CD4-positive, alpha-beta T cell treated with Interleukin-6 for 4 hours (primary cell): ENCODE measurements at regions not wholly inside any gene's neighbourhood (a gene's known extent, or its start where the extent isn't known, plus 50 kb on each side); places are given as distances from the start of the nearest gene placed in this dataset.
"Not testable (repeated sequence)": the region's sequence is repeated elsewhere in the genome, so short reads cannot be mapped to it uniquely, and the experiment has no call there.

Source experiments
- DNase-seq: peaks from one replicate; pipeline ENCODE4 v3.0.0-alpha.2; 2020; ENCODE audit warnings: mixed read lengths

DNA sequence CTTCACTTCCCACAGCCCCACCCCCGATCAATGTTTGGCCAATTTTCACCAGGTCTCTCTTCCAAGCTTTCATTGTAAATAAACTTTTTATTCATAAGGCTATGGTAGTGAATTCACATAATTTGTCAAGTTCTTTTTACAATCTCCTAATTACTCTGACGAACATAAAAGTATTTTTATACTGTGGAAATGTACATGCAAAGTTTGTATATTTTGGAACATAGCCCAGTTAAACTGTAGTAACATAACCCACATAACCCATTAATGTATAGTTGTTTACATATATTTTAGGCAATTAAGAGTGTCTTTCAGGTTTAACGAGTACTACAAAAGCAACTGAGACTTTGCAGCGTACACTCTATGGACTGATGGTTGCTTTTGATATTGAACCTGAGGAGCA lies 228.3 kb upstream of the ERBB4 start:
- DNase-seq: no peak

DNA sequence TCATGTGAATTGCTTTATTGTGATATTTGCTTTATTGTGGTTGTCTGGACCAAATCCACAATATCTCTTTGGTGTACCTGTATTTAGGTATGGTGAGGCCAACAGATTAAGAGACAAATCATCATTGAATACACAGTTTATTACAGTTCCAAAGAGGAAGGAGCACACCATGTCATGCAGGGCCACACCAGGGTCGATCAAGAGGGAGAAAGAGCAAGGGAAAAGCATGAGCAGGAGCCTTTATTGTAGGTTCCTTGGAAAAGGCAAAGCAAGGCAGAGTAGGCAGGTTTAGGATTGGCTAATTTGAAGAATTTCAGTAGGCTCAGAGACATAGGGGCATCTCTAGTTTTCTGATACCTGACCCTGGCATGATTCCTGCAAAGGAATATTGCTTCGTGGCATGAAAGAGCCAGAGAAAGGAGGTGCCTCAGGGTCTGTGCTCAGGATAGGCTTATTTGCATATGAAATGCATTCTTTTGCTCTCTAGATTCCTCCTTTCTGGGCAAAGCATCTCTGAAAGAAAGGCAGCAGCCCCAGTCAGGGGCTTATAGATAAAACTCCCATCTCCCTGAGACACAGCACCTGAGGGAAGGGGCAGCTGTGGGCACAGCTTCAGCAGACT lies 214.2 kb upstream of the ERBB4 start:
- no peak for DNase-seq

DNA sequence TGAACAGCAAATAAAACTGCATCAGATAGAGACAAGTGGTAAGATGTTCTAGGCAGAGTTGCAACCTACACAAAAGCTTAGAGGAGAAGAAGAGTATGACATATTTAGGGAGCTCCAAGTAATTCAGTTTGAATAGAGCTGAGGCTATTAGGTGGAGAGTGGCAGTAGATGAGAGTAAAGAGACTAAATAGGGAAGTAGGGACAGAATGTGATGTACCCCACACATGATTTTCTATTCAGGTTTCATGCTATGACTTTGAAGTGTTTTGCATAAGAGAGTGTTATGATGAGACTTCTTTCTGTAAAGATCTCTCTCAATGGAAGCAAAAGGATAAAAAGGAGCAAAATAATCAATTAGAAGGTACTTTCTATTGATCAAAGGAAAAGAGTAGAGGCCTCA lies 206.8 kb upstream of the ERBB4 start:
- DNase-seq: no peak

DNA sequence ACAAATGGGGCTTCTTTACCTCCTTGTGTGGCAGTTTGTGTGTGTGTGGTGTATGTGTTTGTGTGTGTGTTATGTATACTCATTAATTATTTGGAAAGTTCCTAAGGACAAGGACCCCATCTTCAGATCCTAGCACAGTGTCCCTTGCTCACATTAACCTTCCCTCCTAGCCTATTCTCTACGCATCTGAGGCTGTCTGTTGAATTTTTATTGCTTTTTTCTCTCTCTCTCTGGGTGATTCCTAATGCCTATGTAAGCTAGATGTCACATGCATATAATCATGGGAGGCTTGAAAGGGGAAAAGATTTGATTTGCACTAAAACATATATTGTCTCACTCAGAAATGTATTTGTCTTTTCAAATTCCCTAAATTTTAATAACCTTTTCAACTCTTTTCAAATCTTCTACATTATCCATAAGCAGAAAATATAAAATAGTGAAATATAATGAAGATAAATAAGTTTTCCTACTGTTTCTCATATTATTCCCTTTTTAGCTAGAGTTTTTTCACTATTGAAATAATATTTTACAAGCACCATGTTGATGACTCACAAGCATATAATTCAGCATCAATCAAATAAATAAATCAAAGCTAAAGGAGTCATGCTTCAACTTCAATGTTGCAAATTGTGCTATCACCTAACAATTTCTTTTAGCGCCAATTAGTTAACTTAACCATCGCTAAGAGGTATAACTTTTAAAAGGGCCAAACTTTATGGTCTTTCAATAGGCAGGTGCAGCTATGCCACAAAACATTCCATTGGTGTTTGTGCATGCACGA lies 199.0 kb upstream of the ERBB4 start:
- DNase-seq: no peak

DNA sequence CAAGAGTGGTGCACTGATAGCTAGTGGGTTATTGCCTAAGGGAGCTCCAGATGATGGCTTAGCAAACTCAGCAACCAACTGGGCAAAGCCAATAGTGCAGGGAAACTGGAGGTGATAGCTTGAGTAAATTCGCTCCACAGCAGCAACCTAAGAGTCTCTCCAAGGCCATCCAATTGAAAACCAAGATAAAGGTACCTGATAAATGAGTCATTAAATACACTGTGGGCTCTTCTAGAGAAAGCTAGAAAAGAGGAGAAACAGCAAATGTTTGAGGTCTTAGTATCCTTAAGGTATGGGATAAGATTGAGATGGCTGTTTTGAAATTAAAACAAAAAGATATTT lies 197.8 kb upstream of the ERBB4 start:
- no peak for DNase-seq

DNA sequence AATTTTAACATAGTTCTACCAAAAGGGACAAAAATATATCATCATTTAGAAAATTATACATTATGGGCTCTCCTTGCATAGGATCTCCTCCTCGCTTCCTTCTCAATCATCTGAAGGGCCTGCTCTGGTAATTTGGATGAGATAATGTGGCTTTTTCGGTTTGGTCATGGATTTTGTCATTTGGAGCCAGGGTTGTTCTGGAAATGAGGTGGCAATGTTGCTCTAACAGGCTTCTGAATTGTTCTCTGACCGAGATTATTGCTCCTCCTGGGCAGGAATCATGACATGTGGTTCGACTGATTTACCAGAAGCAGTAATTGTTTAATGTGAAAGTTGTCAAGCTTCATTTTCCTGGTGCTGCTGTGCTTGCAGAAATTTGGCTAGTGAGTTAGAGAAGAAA lies 194.7 kb upstream of the ERBB4 start:
- DNase-seq: no peak

DNA sequence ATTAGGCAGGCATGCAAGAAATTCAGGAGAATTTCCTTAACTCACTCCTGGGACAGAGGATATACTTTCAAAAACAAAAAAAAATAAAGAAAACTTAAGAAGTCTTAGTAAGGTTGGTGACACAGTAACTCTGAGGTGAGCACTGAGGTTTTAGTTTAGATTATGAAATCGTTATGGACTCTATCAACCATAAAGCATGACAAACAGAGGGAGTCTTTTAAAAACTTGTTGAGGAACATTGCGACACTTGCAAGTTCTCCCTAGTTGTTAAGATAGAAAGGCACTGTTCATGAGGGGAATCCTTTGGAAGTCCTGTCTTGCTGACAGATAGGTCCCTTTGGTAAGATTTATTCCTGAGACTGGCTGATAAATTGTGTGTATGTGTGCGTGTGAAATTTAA lies 194.3 kb upstream of the ERBB4 start:
- no peak for DNase-seq

DNA sequence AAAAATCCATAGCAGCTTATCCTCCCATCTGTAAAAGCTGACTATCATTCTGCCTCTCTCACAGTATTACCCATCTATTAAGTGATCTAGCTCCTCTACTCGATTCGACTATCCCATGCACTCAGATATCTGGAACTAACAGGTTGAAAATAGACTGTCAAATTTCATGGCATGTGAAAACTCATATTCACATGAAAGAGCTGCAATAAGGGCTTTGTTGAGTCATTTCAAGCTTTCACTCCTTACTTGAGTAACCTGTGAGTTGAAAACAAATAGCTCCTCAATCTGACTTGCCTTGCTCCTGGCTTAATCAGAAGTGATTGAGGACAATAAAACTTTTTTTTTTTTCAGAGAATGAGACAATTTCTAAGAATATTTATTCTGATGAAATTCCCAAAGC lies 192.4 kb upstream of the ERBB4 start:
- DNase-seq: no peak

DNA sequence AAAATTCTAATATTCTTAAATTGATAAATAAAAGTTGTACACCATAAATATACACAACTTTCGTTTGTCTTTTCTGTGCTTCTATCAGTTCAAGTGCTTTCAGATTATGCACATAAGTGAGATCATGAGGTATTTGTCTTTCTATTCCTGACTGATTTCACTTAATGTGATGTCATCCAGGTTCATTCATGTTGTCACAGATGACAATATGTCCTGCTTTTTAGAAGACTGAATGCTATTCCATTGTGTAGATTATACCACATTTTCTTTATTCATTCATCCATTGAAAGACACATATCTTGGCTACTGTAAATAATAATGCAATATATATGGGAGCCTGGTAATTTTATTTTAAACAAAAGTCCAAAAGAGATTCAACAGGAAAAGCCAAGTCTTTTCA lies 190.1 kb upstream of the ERBB4 start:
- DNase-seq: no peak

DNA sequence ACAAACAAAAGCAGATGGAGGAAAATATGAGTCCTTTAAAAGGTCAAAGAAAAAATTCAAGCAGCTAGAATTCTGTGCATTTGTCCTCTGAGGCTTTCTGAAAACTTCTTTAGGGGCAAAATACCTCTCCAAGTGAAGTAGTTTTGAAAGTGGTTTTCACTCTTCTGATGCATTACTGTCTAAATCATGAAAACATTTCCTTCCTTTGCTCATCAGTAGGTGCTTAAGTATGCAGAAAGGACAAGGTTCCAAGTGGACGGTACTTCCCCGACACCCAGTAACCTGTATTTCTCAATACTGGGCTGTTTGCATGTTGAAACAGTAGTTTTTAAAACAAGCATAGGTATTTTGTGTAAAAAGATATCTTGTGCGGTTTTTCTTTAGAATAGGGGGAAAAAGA lies 189.1 kb upstream of the ERBB4 start:
- no peak for DNase-seq

DNA sequence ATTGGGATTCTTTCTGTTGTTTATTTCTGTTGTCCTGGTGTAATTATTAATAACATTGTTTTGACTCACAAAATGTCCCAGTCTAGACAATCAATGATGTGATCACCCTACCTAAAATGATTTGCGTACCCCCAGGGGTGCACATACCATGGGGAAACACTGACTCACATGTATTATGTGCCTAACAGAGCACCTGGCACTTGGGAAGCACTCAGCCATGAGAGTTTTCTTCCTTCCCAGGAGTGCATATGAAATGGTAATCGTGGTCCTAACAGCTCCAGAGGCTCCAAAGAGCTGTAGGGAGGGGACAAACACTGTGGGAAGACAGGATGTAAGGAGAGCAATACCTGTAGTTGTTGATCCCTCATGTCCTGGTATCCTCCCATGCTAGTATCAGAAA lies 187.8 kb upstream of the ERBB4 start:
- DNase-seq: no peak

DNA sequence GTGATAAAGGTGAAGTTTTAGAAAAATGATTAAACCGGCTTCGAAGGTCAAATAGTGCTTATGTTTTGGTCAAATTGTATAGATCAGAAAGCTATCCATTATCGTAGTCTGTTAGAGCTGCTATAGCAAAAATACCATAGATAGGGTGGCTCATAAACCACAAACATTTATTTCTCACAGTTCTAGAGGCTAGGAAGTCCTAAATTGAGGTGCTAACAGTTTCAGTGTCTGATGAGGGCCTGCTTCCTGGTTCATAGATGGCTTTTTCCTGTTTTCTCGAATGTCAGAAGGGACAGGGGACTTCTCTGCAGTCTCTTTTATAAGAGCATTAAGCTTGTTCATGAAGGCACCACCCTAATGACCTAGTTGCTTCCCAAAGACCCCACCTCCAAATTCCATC lies 186.6 kb upstream of the ERBB4 start:
- DNase-seq: no peak

DNA sequence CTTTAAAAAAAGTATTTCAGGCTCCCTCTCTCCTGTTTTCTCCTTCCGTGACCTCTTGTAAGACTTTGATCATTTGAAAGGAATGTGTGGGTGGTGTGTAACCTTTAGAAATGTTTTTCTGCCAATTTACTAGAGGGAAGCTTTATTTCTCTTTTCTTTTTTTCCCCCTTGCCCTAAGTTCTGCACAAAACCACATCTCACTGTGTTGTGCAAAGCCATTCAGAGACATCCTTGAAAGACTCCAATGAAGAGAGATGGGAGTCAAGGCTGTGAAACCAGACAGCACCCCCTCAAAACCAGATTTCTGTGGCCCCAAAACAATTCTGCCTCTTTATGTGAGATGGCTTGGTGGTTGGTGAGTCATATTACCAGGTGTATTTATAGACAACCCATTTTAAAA lies 184.6 kb upstream of the ERBB4 start:
- DNase-seq: no peak

DNA sequence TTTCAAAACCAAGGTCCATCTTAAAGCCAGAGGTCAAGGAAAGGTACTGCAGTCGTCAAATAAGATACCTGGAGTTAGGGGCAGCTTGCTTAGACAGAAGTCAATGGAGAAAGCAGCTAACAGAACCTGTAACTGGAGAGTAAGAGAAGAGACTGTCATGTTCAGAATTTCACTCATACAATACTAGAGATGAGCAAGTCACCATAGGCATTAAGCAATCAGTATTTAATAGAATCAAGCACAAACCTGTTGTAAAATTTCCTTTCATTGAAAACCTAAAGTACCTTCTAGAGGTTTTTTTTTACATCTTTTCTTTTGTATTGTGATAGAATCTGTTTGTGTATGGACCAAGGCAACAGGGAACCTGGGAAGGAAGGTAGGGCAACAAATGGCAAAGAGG lies 183.4 kb upstream of the ERBB4 start:
- no peak for DNase-seq

DNA sequence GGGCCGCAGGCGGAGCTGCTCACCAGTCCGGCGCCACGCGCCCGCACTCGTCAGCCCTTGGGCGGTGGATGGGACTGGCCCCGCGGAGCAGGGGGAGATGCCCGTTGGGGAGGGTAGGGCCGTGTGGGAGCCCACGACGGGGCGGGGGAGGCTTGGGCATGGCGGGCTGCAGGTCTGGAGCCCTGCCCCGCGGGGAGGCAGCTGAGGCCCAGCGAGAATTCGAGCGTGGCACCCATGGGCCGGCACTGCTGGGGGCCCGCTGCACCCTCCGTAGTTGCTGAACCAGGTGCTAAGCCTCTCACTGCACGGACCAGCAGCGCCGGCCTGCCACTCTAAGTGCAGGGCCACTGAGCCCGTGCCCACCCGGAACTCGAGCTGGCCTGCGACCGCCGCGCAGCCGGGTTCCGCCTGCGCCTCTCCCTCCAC lies 182.4 kb upstream of the ERBB4 start:
- DNase-seq: no peak

DNA sequence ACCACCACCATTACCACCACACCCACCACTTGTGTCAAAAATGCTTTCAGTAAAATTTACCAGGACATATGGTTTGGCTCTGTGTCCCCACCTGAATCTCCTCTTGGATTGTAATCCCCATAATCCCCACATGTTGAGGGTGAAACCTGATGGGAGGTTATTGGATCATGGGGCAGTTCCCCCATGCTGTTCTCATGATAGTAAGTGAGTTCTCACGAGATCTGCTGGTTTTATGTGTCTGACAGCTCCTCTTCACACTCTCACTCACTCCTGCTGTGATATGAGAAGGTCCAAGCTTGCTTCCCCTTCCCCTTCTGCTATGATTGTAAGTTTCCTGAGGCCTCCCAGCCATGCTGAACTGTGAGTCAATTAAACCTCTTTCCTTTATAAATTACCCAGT lies 176.8 kb upstream of the ERBB4 start:
- not testable (repeated sequence) for DNase-seq

DNA sequence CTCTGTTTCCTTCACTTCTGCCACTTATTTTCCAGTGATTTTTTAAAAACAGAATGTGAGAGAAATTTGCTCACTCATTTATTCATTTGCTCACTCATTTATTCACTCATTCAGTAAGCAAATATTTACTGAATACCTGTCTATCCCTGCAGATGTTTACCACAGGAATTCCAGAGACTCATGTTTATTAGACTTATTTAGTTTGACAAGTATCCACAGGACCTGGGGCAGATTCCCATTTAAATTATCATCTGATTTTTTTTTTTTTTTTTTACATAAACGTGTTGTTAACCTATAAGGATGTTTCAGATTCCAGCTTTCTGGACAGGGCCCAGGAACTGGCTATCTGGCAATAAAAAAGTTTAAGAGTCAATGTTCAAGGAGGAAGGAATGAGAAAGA lies 175.1 kb upstream of the ERBB4 start:
- DNase-seq: no peak

DNA sequence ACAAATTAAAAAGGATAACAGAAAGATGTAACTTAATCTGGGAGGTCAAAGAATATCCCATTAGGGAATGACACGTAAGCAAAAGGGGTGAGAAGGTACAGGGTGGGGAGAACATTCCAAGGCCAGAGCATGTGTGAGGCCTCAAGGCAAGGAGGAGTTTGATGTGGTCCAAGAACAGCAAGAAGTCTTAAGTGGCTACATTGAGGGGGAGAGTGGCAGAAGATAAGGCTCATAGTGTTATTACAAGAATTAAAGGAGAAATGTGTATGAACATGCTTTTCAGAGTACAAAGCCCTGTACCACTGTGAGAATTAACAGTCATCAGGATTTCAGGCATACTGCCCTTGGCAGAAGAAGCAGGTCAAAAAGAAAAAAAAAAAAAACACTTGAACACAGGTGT lies 174.4 kb upstream of the ERBB4 start:
- DNase-seq: no peak

DNA sequence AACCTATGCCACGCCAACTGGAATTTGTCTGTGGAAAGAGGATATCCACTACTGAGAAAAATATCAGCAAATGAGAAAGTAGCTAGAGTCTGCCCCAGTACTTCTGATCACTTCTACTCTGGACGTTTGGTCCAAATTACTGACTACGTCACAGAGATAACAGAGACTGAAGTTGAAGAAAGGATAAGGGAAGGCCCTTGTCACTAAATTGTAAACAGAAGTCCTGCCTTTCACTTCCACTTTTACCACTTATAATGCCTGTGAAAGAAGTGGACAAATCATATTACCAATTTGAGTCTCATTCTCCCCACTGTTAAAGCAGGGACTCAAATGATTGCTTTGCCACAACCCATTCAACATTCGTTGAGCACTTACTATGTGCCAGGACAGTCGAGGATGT lies 173.9 kb upstream of the ERBB4 start:
- DNase-seq: no peak

DNA sequence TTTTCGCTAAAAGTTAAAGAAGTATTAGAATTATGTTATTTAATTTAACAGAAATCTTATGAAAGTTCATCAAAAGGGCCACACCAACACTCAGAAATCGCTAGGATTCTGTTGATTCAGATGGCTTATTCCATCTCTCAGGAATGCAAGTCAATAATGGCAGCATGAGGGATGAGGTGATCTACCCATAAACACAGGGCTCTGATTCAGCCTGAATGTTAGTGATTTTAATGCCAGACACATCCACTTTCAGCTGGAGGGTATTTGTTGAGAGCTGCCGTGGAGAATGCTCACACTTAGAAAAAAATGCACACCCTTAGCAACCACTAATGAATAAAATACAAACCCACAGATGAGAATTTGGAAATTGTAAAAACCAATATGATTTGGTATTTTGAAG lies 173.3 kb upstream of the ERBB4 start:
- no peak for DNase-seq

DNA sequence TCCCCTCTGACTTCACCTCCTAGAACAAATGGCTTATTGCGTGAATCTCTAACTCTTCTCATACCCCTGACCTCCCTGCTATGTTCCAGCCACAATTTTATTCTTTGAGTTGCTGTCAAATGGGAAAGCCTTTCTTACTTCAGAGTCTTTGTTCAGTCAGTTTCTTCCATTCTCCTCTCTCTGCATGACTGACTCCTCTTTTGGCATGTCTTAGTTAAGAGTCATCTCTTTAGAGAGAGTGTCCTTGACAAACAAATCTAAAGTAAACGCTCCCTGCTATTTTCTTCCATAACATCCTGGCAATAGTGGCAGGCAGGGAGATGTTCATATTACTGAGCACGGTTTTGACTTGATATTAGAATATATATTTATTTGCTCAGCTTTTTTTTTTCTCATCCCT lies 170.7 kb upstream of the ERBB4 start:
- DNase-seq: no peak

DNA sequence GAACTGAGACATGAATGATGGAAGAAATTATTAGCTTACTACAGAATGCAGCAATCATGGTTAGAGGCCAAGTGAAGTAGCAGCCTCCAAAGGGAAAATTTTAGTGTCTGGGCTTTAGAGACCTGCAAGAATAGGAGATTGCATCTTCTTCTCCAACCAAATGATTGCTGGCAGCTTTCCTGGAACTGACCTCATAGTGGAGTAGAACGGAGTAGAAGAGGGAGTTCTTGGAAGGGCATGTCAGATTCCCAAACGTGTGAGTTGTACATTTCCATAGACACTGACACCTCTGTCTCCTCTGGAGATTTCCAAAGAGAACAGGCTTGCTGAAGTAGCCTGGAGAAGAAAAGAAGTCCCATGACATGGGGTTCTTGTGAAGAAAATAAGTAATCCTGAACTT lies 169.8 kb upstream of the ERBB4 start:
- DNase-seq: no peak

DNA sequence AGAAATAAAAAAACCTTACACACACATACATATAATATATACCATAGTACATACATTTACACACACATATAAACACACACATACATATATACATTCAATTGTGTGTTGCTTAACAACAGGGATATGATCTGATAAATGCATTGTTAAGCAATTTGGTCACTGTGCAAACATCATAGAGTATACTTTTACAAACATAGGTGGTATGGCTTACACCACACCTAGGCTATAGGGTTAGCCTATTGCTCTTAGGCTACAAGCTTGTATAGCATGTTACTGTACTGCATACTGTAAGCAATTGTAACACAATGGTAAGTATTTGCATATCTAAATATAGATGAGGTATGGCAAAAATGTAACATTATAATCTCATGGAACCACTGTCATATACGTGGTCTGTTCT lies 156.8 kb upstream of the ERBB4 start:
- no peak for DNase-seq

DNA sequence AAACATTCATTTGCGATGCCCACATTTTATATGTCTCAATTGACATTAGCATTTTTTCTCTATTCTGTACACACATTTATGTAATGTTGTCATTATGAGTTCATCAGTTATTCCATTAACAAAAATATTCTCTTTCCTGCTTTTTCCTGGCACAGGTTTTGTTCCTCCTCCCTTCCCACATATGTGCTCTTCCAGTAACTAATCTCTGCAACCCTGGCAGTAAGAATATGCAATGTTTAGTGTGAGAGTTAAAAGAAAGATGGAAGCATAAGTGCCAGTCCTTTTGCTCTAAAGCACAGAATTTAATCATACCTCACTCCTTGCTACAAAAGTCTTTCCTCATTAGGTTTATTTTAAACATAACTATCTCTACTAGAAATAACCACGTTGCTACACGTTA lies 155.8 kb upstream of the ERBB4 start:
- no peak for DNase-seq

DNA sequence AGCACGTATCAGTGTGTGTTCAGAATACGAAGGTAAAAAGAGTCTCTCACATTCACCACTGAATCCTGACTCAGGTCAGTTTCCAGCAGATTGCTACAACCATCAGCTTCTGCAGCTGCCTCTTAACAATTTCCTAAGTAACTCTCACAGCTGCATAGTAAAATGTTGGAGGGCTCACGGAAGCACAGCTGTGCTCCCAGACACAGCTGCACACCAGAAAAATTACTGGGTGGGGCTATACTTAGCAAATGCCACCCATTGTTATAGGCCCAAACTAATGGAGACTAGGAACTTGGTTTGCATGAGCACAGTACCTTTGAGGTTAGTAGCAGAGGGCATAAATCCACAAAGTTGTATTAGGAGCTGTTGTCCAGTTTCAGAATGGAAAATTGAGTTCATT lies 153.9 kb upstream of the ERBB4 start:
- no peak for DNase-seq
